GM21737 (cell line): ENCODE measurements at regions not wholly inside any gene's neighbourhood (a gene's known extent, or its start where the extent isn't known, plus 50 kb on each side); places are given as distances from the start of the nearest gene placed in this dataset.
"Not testable (repeated sequence)": the region's sequence is repeated elsewhere in the genome, so short reads cannot be mapped to it uniquely, and the experiment has no call there.

Source experiments
- ATAC-seq: cut with Tn5 transposase; IDR thresholded peaks from one replicate; pipeline ENCODE4 v1.9.1; 2021; ENCODE audit warnings: mild to moderate bottlenecking, moderate library complexity; ENCODE audit not compliant: unreplicated experiment

- no peak for ATAC-seq
Measured at GRCh38 chr4:117014236-117014635, 71.1 kb downstream of the TRAM1L1 start.

GRCh38 chr4:117010671-117011070 lies 74.7 kb downstream of the TRAM1L1 start:
- no peak for ATAC-seq

- ATAC-seq: no peak
Measured at GRCh38 chr4:117001077-117001476, 84.3 kb downstream of the TRAM1L1 start.

- no peak for ATAC-seq
Measured at GRCh38 chr4:116982656-116983055, 102.7 kb downstream of the TRAM1L1 start.

- ATAC-seq: not testable (repeated sequence)
Measured at GRCh38 chr4:116980436-116980835, 104.9 kb downstream of the TRAM1L1 start.

- ATAC-seq: no peak
Measured at GRCh38 chr4:116959045-116959444, 126.3 kb downstream of the TRAM1L1 start.

- ATAC-seq: no peak
Measured at GRCh38 chr4:116953947-116954346, 131.4 kb downstream of the TRAM1L1 start.

- no peak for ATAC-seq
Measured at GRCh38 chr4:116952530-116953136, 132.7 kb downstream of the TRAM1L1 start.

- no peak for ATAC-seq
Measured at GRCh38 chr4:116949856-116950255, 135.5 kb downstream of the TRAM1L1 start.

GRCh38 chr4:116942315-116942714 lies 143.1 kb downstream of the TRAM1L1 start:
- ATAC-seq: no peak

GRCh38 chr4:116930329-116930728 lies 155.0 kb downstream of the TRAM1L1 start:
- ATAC-seq: no peak

GRCh38 chr4:116926631-116927295 lies 158.6 kb downstream of the TRAM1L1 start:
- ATAC-seq: no peak

- ATAC-seq: no peak
Measured at GRCh38 chr4:116925900-116926457, 159.4 kb downstream of the TRAM1L1 start.

- ATAC-seq: no peak
Measured at GRCh38 chr4:116923389-116923788, 162.0 kb downstream of the TRAM1L1 start.

GRCh38 chr4:116913451-116913850 lies 171.9 kb downstream of the TRAM1L1 start:
- no peak for ATAC-seq

GRCh38 chr4:116906758-116907157 lies 178.6 kb downstream of the TRAM1L1 start:
- ATAC-seq: no peak

- no peak for ATAC-seq
Measured at GRCh38 chr4:116899561-116899960, 185.8 kb downstream of the TRAM1L1 start.

GRCh38 chr4:116885579-116885978 lies 199.8 kb downstream of the TRAM1L1 start:
- ATAC-seq: no peak

- ATAC-seq: no peak
Measured at GRCh38 chr4:116882503-116882902, 202.9 kb downstream of the TRAM1L1 start.

- peak; percentile 76 for ATAC-seq
Measured at GRCh38 chr4:116881077-116881476, 204.3 kb downstream of the TRAM1L1 start.

- peak; percentile 62 for ATAC-seq
Measured at GRCh38 chr4:116880625-116881024, 204.8 kb downstream of the TRAM1L1 start.

GRCh38 chr4:116878280-116878679 lies 207.1 kb downstream of the TRAM1L1 start:
- no peak for ATAC-seq
